ENCODE measurements at regions not wholly inside any gene's neighbourhood (a gene's known extent, or its start where the extent isn't known, plus 50 kb on each side); places are given as distances from the start of the nearest gene placed in this dataset.

DNA sequence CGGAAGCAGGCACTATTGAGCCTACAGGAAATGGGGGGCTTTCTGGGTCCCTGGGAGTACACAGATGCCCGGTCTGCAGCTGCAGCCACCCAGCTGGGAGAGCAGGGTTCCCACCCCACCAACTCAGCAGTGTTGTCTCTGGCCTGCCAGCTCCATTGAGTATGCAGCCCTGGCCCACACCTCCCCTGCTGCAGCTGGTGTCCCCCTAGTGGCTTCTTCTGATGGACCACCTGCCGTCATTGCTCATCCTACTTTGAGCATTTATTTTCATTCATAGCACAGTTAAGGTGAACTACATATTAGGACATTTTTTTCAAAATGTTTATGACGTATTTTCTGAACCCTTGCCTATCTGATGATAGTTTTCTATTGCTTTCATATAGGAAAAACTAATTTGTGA is 189.8 kb upstream of the LYPLAL1 start:
- no peaks in the 10 kb centered on the region for H3K36me3 ChIP-seq (ENCODE audit: control insufficient read depth, insufficient read depth, low read length)
- Mint-ChIP-seq H3K27ac (no peak overlapping the region), H3K4me3 (no peak overlapping the region), H3K36me3 (ENCODE audit: low read depth) (no peaks in the 10 kb centered on the region), H3K4me1 (no peaks in the 10 kb centered on the region), H3K27me3 (ENCODE audit: insufficient read depth) (no peaks in the 10 kb centered on the region), H3K9me3 (peaks cover 4% of the 10 kb centered on the region)
- no peak overlapping the region for H3K4me3 ChIP-seq (ENCODE audit: low read length)
- H3K27ac ChIP-seq (ENCODE audit: low read depth, low read length): no peak overlapping the region
- H3K4me1 ChIP-seq (ENCODE audit: control insufficient read depth, insufficient read depth, low read length): no peaks in the 10 kb centered on the region
- TF ChIP-seq, protein P1, sequence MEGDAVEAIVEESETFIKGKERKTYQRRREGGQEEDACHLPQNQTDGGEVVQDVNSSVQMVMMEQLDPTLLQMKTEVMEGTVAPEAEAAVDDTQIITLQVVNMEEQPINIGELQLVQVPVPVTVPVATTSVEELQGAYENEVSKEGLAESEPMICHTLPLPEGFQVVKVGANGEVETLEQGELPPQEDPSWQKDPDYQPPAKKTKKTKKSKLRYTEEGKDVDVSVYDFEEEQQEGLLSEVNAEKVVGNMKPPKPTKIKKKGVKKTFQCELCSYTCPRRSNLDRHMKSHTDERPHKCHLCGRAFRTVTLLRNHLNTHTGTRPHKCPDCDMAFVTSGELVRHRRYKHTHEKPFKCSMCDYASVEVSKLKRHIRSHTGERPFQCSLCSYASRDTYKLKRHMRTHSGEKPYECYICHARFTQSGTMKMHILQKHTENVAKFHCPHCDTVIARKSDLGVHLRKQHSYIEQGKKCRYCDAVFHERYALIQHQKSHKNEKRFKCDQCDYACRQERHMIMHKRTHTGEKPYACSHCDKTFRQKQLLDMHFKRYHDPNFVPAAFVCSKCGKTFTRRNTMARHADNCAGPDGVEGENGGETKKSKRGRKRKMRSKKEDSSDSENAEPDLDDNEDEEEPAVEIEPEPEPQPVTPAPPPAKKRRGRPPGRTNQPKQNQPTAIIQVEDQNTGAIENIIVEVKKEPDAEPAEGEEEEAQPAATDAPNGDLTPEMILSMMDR (conservative IDR thresholded peaks at IDR 0.05): peak; percentile 84
- H3K9ac ChIP-seq (ENCODE audit: extremely low read depth, low read length, poor library complexity, severe bottlenecking): no peak overlapping the region
- H3K27me3 ChIP-seq (ENCODE audit: control insufficient read depth, insufficient read depth, low read length, poor library complexity, severe bottlenecking): no peaks in the 10 kb centered on the region
- WGBS, 2 experiments (ENCODE audit: insufficient coverage in 1 of 2, insufficient read length in 1 of 2): 79 to 100% methylated on average over 1 to 4 of the region's 4 CpGs
- peaks cover 4% of the 10 kb centered on the region for H3K9me3 ChIP-seq (ENCODE audit: control insufficient read depth, low read length)
- DNase-seq: peak; percentile 83

DNA sequence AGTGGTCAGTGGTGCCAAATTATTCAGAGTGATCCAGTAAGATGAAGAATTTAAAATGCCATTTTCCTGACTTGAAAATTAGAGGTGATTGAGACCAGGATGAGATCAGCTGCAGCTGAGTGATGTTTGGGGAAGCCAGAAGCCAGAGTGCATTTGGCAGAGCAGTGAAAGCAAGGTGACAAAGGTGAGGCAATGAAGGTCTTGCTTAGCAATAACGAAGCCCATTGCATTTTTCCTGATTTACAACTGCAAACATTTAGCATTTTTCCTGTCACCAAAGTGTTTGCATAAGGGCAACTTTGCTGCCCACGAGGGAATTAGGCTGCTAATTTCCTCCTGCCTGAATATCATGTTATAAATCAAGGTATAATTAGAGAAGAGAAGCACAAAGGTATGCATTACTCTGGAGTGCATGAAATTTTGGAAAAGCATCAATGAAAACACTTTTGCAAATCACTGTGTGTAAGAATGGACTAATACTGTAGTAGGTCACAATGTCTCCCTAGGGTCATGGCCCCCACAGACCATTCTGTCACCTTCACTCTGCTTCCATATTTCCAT is 188.2 kb upstream of the LYPLAL1 start:
- H3K27ac Mint-ChIP-seq: no peak overlapping the region
- no peak for DNase-seq
- H3K4me3 Mint-ChIP-seq: no peak overlapping the region
- no peaks in the 10 kb centered on the region for H3K4me1 ChIP-seq (ENCODE audit: control insufficient read depth, insufficient read depth, low read length)
- 67 to 81% methylated on average over 1 to 2 of the region's 2 CpGs for WGBS, 2 experiments (ENCODE audit: insufficient coverage in 1 of 2, insufficient read length in 1 of 2)
- no peaks in the 10 kb centered on the region for H3K36me3 Mint-ChIP-seq (ENCODE audit: low read depth)
- no peaks in the 10 kb centered on the region for H3K36me3 ChIP-seq (ENCODE audit: control insufficient read depth, insufficient read depth, low read length)
- H3K9ac ChIP-seq (ENCODE audit: extremely low read depth, low read length, poor library complexity, severe bottlenecking): no peak overlapping the region
- no peaks in the 10 kb centered on the region for H3K27me3 ChIP-seq (ENCODE audit: control insufficient read depth, insufficient read depth, low read length, poor library complexity, severe bottlenecking)
- H3K4me3 ChIP-seq (ENCODE audit: low read length): no peak overlapping the region
- no peaks in the 10 kb centered on the region for H3K4me1 Mint-ChIP-seq
- no peaks in the 10 kb centered on the region for H3K27me3 Mint-ChIP-seq (ENCODE audit: insufficient read depth)
- H3K9me3 ChIP-seq (ENCODE audit: control insufficient read depth, low read length): peaks cover 4% of the 10 kb centered on the region
- TF ChIP-seq, protein P1 (conservative IDR thresholded peaks at IDR 0.05): no peak
- peaks cover 4% of the 10 kb centered on the region for H3K9me3 Mint-ChIP-seq
- no peak overlapping the region for H3K27ac ChIP-seq (ENCODE audit: low read depth, low read length)

DNA sequence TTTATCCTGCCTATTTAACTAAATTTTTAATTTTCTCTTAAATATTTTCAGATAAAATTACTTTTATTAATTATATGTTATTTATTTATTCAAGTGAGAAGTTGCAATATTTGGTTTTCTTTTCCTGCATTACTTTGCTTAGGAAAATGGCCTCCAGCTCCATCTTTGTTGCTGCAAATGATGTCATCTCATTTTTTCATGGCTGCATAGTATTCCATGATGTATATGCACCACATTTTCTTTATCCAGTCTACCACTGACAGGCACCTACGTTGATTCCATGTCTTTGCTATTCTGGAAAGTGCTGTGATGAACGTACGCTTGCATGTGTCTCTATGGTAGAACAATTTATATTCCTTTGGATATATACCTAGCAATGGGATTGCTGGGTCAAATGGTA is 186.9 kb upstream of the LYPLAL1 start:
- no peaks in the 10 kb centered on the region for H3K4me1 ChIP-seq (ENCODE audit: control insufficient read depth, insufficient read depth, low read length)
- no peak overlapping the region for H3K27ac Mint-ChIP-seq
- H3K27ac ChIP-seq (ENCODE audit: low read depth, low read length): no peak overlapping the region
- DNase-seq: no peak
- no peaks in the 10 kb centered on the region for H3K27me3 Mint-ChIP-seq (ENCODE audit: insufficient read depth)
- H3K36me3 Mint-ChIP-seq (ENCODE audit: low read depth): no peaks in the 10 kb centered on the region
- 86 to 100% methylated on average over 1 to 3 of the region's 3 CpGs for WGBS, 2 experiments (ENCODE audit: insufficient coverage in 1 of 2, insufficient read length in 1 of 2)
- H3K4me3 Mint-ChIP-seq: no peak overlapping the region
- TF ChIP-seq, protein P1 (conservative IDR thresholded peaks at IDR 0.05): no peak
- H3K27me3 ChIP-seq (ENCODE audit: control insufficient read depth, insufficient read depth, low read length, poor library complexity, severe bottlenecking): no peaks in the 10 kb centered on the region
- H3K9me3 Mint-ChIP-seq: peaks cover 4% of the 10 kb centered on the region
- no peak overlapping the region for H3K9ac ChIP-seq (ENCODE audit: extremely low read depth, low read length, poor library complexity, severe bottlenecking)
- peaks cover 4% of the 10 kb centered on the region for H3K9me3 ChIP-seq (ENCODE audit: control insufficient read depth, low read length)
- no peaks in the 10 kb centered on the region for H3K36me3 ChIP-seq (ENCODE audit: control insufficient read depth, insufficient read depth, low read length)
- H3K4me3 ChIP-seq (ENCODE audit: low read length): no peak overlapping the region
- peaks cover 4% of the 10 kb centered on the region for H3K4me1 Mint-ChIP-seq

Measured in endodermal cell (in vitro differentiated cells).